ENCODE measurements at regions not wholly inside any gene's neighbourhood (a gene's known extent, or its start where the extent isn't known, plus 50 kb on each side); places are given as distances from the start of the nearest gene placed in this dataset.
"Not testable (repeated sequence)": the region's sequence is repeated elsewhere in the genome, so short reads cannot be mapped to it uniquely, and the experiment has no call there.

DNA sequence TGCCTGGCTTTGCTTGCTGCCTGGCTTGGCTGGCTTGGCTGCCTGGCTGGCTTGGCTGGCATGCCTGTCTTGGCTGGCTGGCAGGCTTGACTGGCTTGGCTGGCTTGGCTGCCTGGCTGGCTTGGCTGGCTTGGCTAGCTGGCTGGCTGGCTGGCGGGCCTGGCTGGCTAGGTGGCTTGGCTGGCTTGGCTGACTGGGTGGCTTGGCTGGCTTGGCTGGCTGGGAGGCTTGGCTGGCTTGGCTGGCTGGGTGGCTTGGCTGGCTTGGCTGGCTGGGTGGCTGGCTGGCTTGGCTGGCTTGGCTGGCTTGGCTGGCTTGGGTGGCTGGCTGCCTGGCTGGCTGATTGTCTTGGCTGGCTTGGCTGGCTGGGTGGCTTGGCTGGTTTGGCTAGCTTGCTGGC, 2826.4 kb downstream of the RPIA start:
- TF ChIP-seq, protein P1, sequence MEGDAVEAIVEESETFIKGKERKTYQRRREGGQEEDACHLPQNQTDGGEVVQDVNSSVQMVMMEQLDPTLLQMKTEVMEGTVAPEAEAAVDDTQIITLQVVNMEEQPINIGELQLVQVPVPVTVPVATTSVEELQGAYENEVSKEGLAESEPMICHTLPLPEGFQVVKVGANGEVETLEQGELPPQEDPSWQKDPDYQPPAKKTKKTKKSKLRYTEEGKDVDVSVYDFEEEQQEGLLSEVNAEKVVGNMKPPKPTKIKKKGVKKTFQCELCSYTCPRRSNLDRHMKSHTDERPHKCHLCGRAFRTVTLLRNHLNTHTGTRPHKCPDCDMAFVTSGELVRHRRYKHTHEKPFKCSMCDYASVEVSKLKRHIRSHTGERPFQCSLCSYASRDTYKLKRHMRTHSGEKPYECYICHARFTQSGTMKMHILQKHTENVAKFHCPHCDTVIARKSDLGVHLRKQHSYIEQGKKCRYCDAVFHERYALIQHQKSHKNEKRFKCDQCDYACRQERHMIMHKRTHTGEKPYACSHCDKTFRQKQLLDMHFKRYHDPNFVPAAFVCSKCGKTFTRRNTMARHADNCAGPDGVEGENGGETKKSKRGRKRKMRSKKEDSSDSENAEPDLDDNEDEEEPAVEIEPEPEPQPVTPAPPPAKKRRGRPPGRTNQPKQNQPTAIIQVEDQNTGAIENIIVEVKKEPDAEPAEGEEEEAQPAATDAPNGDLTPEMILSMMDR (IDR thresholded peaks at IDR 0.05), result not testable (repeated sequence)
- TF ChIP-seq ZFX (IDR thresholded peaks at IDR 0.05; ENCODE audit: borderline replicate concordance), result not testable (repeated sequence)
